Endothelial cell of umbilical vein (primary cell): ENCODE measurements at regions not wholly inside any gene's neighbourhood (a gene's known extent, or its start where the extent isn't known, plus 50 kb on each side); places are given as distances from the start of the nearest gene placed in this dataset.

Experiments
- CTCF ChIP-seq, 2 donors: IDR thresholded peaks; 1 replicate in 1 of 2; 2 replicates in 1 of 2; pipeline ENCODE4 v1.5.1; 2011; ENCODE audit warnings: low read length in 2 of 2, mild to moderate bottlenecking in 2 of 2, moderate library complexity in 2 of 2, control low read depth in 1 of 2, inconsistent platforms in 1 of 2, low read depth in 1 of 2; ENCODE audit not compliant: insufficient read depth in 1 of 2; ENCODE audit errors: extremely low read depth in 1 of 2
- JUN ChIP-seq: IDR thresholded peaks from 2 replicates; pipeline ENCODE4 v1.6.1; 2011; ENCODE audit warnings: borderline replicate concordance, low read depth; ENCODE audit not compliant: insufficient read length, insufficient read depth
- MAX ChIP-seq: IDR thresholded peaks from 2 replicates; pipeline ENCODE4 v1.6.1; 2011; ENCODE audit not compliant: insufficient read depth, insufficient read length
- POLR2A ChIP-seq: IDR thresholded peaks from 2 replicates; pipeline ENCODE4 v1.6.1; 2012; ENCODE audit warnings: low read depth, mild to moderate bottlenecking, control low read depth, low read length
- POLR2AphosphoS5 ChIP-seq: IDR thresholded peaks from 2 replicates; pipeline ENCODE4 v1.6.1; 2012; ENCODE audit warnings: low read depth, mild to moderate bottlenecking, control low read depth, low read length, moderate library complexity; ENCODE audit not compliant: insufficient read depth

- TF ChIP-seq MAX, result no peak
- no peak for TF ChIP-seq POLR2AphosphoS5
- no peak for TF ChIP-seq CTCF (IDR thresholded peaks at IDR 0.05; ENCODE audit: extremely low read depth in 1 of 2, insufficient read depth in 1 of 2, low read depth in 1 of 2, low read length in 2 of 2)
- TF ChIP-seq JUN, result no peak
- no peak for TF ChIP-seq POLR2A
Measured at GRCh38 chr12:30092983-30093617, 309.4 kb upstream of the TMTC1 start.
